GM21529 (cell line): ENCODE measurements at regions not wholly inside any gene's neighbourhood (a gene's known extent, or its start where the extent isn't known, plus 50 kb on each side); places are given as distances from the start of the nearest gene placed in this dataset.
A peak's percentile ranks its signal among the peaks of the same experiment; 100 is the strongest.

Experiments used
- ATAC-seq: cut with Tn5 transposase; IDR thresholded peaks from one replicate; pipeline ENCODE4 v1.9.1; 2021; ENCODE audit not compliant: unreplicated experiment

- no peak for ATAC-seq
Observed at GRCh38 chr12:90100579-90100978, 391.9 kb upstream of the ATP2B1 start.

GRCh38 chr12:90099288-90099687, 390.6 kb upstream of the ATP2B1 start:
- no peak for ATAC-seq

- ATAC-seq, result no peak
Observed at GRCh38 chr12:90098132-90098779, 389.6 kb upstream of the ATP2B1 start.

GRCh38 chr12:90091809-90092208, 383.2 kb upstream of the ATP2B1 start:
- ATAC-seq, result no peak

DNA sequence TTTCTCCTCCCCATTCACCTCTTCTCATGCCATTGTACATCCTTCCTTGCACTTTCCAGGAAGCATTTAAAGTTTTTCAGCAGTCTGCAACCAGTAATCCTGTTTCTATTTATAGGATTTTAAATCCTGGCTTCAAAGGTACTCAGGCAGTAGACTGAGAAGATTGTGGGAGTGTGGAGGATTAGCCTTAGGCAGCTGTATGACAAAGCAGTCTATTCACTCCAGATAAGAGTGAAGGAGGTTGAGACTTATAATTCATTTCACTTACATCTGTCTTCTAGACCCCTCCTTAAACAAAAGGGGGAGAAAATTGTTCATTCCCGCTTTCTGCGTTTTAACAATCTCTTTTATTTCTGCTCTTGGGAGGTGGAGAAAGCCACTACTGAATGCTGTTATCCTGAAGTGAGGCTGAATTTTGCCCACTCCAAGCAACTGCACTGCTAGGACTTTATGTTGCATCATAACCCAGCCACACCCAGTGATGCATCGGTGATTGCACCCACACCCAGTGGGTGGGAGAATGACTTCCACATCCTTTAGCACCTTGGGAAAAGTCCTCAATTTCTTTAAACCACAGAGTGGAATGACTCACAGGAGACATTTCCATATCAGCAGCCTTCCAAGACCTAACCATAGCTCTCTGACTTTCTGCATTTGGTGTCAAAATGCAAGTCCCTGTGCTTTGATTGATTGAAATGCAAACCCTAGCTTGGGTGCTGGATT, 382.5 kb upstream of the ATP2B1 start:
- no peak for ATAC-seq

GRCh38 chr12:90086281-90086680, 377.6 kb upstream of the ATP2B1 start:
- no peak for ATAC-seq

DNA sequence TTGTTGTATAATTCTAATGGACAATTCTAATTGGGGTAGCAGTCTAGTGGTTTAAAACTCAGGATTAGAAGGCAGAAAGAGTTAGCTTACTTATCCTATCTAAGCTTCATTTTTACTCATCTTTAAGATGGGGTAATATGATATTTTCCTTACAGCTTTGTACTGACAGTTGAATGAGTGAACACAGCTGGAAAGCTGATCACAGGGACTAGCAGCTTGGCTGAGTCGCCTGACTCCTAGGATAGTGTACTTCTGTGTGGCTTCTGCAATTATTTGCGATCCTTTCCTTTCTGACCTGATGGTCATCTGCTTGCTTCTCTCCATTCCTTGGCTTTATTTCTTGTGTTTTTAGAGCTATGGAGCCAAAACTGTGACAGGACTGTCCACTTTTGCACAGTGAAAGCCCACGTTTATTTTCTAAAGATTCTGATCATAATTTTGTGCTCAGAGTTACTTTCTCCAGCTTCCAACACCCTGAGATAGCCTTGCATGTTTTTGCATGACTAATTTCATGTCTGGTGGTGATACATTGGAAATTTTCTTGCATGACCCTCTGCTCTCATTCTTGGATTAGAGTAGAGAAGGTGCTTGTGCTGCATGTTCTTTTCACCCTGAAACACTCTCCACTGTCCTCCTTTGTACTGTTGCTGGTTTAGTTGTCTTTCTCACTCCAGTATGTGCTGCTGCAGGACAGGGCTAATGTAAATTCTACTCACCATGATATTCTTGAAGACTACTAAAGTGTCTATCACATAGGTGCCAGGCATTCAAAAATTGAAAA, 377.0 kb upstream of the ATP2B1 start:
- no peak for ATAC-seq

DNA sequence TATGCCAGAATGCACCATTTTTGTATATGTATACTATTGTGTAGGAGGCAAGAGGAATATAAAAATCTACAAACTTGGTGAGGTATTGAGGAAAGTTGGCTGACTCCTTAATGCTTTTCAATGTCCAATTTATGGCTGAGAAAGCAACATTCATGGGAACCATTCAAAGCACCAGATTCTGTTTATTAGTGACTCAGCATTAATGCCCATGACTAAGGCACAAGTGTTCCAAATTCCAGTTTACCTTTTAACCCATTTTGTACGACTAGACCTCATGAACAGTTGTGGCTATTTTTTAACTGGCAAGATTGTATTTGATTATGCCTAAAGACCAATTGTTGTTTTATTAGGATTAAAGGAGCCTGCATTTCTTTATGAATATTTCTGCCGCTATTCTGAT, 375.4 kb upstream of the ATP2B1 start:
- no peak for ATAC-seq

DNA sequence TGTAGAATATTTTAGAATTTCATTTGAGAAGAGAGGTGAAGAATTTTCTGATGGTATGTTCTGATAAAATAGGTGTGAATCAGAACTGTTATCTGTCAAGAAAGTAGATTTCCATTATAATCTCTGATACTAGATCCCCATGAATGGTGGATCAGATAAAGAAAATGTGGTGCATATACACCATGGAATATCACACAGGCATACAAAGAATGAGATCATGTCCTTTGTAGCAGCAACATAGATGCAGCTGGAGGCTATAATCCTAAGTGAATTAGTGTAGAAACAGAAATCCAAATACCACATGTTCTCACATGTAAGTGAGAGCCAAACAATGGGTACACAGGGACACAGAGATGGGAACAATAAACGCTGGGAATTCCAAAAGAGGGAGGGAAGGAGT, 372.0 kb upstream of the ATP2B1 start:
- ATAC-seq, result no peak

DNA sequence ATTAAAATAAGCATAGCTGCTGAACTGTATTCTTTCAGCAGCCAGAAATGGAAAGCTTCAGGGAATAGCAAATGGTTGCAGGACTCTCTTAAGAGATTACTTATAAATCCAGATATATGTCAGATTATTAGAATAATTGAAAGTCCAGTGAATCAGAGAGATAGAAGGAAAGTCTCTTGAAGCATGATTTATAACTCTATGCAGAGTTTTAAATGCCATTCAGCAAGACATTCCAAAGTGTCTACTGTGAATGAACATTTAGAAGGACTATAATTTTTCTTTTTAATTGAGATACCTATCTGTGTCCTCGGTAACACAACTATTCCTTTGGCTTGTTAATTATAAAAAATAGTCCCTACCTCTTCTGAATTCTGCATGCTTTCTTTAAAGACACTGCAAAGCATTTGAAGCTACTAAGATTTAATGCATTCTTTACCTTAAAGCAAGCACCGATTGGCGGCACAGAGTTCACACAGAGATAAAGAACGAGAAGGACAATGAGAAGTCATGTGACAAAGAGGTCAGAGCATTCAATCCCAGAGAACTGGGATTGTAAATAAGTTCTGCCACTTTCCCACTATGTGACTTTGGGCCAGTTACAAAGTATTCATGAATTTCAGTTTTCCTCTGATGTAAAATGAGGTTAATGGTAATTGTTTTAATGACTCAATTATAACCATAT, 371.0 kb upstream of the ATP2B1 start:
- no peak for ATAC-seq

DNA sequence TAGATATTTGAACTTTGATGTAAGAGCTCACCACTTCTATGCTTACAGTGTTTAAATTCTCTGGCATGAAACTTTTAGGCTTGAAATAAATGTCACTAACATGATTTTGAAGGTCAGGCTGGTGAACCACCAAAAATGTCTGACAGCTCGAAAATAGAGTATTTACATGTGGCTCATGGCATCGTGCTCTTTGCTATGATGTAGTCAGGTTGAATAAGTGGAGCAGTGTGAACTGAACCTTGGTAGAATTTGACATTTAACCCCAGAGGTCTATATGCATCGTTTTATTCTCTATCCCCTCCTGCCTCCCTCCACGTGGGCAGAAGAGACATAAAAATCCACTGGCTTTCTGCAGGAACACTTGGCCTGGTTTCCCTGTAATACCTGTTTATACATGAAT, 369.7 kb upstream of the ATP2B1 start:
- no peak for ATAC-seq

GRCh38 chr12:90077756-90078155, 369.1 kb upstream of the ATP2B1 start:
- no peak for ATAC-seq

GRCh38 chr12:90076851-90077319, 368.2 kb upstream of the ATP2B1 start:
- ATAC-seq, result no peak

GRCh38 chr12:90075685-90076084, 367.0 kb upstream of the ATP2B1 start:
- ATAC-seq, result no peak

DNA sequence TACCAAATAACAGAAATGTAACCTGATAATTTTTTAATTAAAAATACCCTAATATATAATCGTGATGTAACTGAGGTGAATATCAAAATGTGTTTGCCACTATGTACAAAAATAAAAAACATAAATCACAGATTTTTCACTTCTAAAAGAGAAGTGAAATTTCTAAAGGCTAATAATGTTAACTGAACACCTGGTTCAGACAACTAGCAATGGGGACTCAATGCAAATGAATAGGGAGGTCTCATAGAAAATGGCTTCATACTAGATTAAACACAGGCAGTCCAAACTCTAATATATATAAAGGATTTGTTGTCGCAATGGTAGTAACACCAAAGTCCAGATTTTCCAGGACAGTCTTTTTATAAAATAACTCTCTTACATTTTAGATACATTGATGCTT, 365.4 kb upstream of the ATP2B1 start:
- peak; percentile 71 for ATAC-seq

GRCh38 chr12:90071996-90072395, 363.4 kb upstream of the ATP2B1 start:
- no peak for ATAC-seq

- ATAC-seq, result no peak
Observed at GRCh38 chr12:90069711-90070110, 361.1 kb upstream of the ATP2B1 start.

DNA sequence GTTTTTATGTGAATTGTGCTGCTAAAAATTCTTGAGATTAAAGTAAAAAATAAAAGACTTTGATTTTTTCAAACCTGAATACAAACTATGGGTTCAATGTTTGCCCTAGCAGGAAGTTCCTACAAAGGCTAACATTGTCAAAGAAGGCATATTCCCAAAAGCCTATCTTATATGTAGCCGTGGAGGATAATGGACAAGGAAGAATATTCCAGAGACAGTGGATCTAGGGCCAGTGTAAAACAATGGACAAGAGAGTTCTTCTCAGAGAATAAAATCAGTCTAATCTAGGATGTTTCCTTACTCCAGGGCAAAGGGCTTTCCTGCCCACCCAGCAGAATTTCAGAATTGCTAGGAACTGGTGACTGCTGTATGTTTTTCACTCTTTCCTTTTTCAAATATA, 359.2 kb upstream of the ATP2B1 start:
- ATAC-seq, result no peak

GRCh38 chr12:90064852-90065801, 356.5 kb upstream of the ATP2B1 start:
- no peak for ATAC-seq

DNA sequence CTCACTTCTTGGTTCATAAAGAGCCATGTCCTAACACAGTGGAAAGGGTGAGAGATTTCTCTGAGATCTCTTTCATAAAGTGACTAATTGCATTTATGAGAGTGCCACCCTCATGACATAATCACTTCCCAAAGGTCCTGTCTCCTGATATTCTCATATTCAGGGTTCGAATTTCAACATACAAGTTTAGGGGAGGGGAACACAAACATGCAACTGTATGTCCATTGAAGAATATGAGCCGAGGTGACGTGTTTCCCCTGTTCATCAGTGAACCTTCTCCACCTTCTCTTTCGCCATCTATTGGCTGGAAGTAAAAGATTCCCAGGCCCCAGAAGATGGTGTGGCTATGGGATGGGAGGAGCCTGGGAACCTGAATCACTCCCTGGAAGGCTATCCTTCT, 354.2 kb upstream of the ATP2B1 start:
- ATAC-seq, result no peak
